Central memory CD8-positive, alpha-beta T cell (primary cell): ENCODE measurements at regions not wholly inside any gene's neighbourhood (a gene's known extent, or its start where the extent isn't known, plus 50 kb on each side); places are given as distances from the start of the nearest gene placed in this dataset.
"Not testable (repeated sequence)": the region's sequence is repeated elsewhere in the genome, so short reads cannot be mapped to it uniquely, and the experiment has no call there.

ENCODE experiments used
- ATAC-seq: fragments of 150-1000 bp; cut with Tn5 transposase; replicated peaks from 2 replicates; pipeline ENCODE4 v1.10.0; 2022; ENCODE audit warnings: mild to moderate bottlenecking, moderate FRiP score, moderate number of reproducible peaks; ENCODE audit not compliant: poor library complexity, severe bottlenecking; ENCODE audit errors: extremely low read depth
- DNase-seq, 2 donors: peaks; one replicate each; pipeline ENCODE4 v3.0.0; 2021; ENCODE audit warnings: low spot score in 2 of 2
- H3K27ac Mint-ChIP-seq: one replicate; pipeline ENCODE4 v1.8.0; 2022; ENCODE audit warnings: low read depth, mild to moderate bottlenecking, moderate library complexity, mixed read lengths
- H3K27me3 Mint-ChIP-seq: one replicate; pipeline ENCODE4 v1.8.0; 2022; ENCODE audit warnings: mixed read lengths
- H3K36me3 Mint-ChIP-seq: one replicate; pipeline ENCODE4 v1.8.0; 2022; ENCODE audit warnings: mild to moderate bottlenecking, moderate library complexity, mixed read lengths; ENCODE audit not compliant: insufficient read depth
- H3K4me1 Mint-ChIP-seq: one replicate; pipeline ENCODE4 v1.8.0; 2022; ENCODE audit warnings: mixed read lengths
- H3K4me3 Mint-ChIP-seq: one replicate; pipeline ENCODE4 v1.8.0; 2022; ENCODE audit warnings: mild to moderate bottlenecking, moderate library complexity, mixed read lengths
- H3K9me3 Mint-ChIP-seq: one replicate; pipeline ENCODE4 v1.8.0; 2022; ENCODE audit warnings: mixed read lengths

DNA sequence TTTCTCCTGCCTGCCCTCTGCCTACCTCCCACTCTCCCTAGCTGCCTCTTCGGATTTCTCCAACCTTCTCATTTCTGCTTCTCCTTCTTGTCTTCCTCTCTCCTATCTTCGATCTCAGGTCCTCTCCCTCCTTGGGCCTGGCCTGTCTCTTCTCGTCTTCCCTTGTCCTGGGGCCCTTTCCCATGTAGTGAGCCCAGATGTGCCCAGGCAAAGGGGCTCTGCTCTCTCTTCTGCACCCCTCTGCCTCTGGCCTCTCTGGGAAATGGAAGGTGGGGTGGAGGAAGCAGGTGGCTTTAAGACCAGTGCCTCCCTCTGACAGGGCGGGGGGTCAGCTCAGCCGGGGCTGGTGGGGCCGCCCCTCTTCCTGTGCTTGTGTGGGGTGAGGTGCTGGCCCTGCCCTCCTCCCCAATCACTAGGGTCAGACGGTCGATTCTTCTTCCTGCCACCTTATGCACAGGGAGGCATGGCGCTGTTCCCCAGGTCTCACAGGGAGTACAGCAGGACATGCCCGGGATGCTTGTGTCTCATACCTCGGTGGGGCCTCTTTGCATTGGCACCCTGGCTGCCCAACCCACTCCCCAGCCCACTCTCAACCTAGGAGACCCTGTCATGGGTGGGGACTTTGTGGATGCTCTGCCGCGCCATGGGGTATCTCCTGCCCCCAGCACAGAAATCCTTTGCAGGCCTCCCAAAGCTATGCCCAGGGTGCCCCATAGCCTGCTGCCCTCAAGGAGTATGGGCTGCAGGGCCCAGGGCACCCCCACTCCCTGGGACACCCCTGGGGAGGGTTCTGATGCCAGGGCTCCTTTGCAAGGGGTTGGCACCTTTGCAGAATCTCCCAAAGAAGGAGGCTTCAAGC is 213.8 kb upstream of the HAAO start:
- ATAC-seq (no peak), DNase-seq (no peak)
- Mint-ChIP-seq H3K36me3 (peaks cover 3% of the 10 kb centered on the region), H3K9me3 (peaks cover 9% of the 10 kb centered on the region), H3K4me3 (no peak overlapping the region), H3K27me3 (no peaks in the 10 kb centered on the region), H3K27ac (peak overlapping the region; percentile 36), H3K4me1 (peaks cover 6% of the 10 kb centered on the region)

DNA sequence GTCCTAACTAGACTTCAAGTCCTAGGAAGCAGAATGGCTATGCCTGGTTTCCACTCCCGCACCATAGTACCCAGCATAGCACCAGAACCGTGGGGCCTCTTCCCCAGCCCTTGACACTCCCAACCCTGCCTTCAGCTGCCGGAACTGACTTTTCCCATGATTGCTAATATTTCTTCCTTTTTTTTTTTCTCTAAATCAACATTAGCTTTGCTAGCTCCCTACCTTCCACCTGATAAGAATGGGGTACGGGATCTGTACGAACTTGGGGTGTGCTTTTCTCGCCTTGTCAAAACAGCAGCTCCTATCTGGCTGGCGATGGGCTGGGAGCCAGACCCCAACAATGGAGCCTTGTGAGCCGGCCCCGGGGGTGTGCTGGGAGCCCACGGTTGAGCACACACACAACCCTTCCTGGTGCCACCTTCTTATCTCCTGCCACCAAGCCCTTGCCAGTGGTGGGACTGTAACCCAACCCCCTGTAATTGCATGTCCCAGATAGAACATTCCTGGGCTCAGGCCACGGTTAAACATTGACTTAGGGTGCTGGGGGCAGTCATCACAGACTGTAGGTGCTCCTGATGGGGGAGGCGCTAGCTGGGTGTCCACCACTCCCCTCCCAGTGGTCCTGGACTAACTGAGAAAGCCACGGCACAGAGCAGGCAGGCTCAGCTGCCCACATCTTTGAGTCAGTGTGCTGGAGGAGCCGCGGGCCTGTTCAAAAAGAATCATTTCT is 213.0 kb upstream of the HAAO start:
- ATAC-seq: no peak
- Mint-ChIP-seq H3K27ac (peak overlapping the region; percentile 36), H3K4me1 (peaks cover 1% of the 10 kb centered on the region), H3K36me3 (peaks cover 5% of the 10 kb centered on the region), H3K4me3 (no peak overlapping the region), H3K9me3 (peaks cover 9% of the 10 kb centered on the region), H3K27me3 (no peaks in the 10 kb centered on the region)
- no peak for DNase-seq

DNA sequence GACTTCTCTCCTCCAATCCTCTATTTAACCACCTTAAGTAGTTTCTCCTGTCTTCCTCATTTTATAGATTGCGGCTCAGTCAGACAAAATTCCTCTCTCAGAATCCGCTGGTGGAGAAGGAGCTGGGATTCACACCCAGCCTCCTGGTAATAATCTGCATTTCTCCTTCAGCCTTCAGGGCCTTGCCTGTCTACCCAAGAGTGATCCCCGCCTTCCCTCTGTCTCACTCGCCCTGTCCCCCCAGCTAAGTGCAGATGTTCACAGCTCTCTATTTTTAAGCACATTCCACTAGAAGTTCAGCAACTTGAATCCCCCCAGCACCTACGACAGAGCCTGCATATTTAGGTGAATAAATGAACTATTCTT is 212.5 kb upstream of the HAAO start:
- H3K9me3 Mint-ChIP-seq: peaks cover 9% of the 10 kb centered on the region
- DNase-seq (no peak), ATAC-seq (no peak)
- H3K4me3 Mint-ChIP-seq: no peak overlapping the region
- H3K4me1 Mint-ChIP-seq: no peaks in the 10 kb centered on the region
- peaks cover 5% of the 10 kb centered on the region for H3K36me3 Mint-ChIP-seq
- no peaks in the 10 kb centered on the region for H3K27me3 Mint-ChIP-seq
- H3K27ac Mint-ChIP-seq: no peak overlapping the region

DNA sequence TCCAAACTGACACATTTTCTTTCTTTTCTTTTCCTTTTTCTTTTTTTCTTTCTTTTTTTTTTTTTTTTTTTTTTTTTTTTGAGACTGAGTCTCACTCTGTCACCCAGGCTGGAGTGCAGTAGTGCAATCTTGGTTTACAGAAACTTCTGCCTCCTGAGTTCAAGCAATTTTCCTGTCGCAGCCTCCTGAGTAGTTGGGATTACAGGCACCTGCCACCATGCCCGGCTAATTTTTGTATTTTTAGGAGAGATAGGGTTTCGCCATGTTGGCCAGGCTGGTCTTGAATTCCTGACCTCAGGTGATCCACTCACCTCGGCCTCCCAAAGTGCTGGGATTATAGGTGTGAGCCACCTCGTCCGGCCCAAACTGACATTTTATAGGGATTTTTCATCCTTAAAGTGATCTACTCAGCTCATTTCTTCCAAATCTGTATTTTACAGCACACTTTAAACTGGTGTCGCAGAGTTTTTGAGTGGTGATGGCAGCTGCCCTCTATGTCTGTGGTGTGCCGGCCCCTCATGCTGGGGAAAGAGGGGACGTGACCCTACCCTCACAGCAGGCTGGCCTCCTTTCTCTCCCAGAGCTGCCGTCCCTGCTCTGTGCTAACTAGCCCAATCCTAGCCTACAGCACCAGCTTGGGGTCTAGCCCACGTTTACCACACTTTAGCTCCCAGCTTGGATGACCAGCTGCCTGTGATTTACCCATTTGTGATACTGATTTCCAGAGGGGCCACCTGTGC is 211.9 kb upstream of the HAAO start:
- not testable (repeated sequence) for ATAC-seq, DNase-seq, H3K9me3 Mint-ChIP-seq, H3K36me3 Mint-ChIP-seq, H3K27me3 Mint-ChIP-seq, H3K4me3 Mint-ChIP-seq, H3K27ac Mint-ChIP-seq, H3K4me1 Mint-ChIP-seq

DNA sequence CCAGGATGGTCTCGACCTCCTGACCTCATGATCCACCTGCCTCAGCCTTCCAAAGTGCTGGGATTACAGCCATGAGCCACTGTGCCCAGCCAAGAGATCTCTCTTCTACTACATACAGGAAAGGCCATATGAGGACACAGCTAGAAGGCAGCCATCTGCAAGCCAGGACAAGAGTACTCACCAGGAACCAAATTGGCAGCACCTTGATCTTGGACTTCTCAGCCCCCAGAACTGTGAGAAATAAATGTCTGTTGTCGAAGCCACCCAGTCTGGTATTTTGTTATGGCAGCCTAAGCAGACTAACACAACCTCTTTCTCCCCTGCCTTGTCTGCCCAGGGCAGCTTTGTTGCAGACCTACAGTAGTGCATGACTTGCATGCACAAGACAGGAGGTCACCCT is 211.3 kb upstream of the HAAO start:
- H3K4me3 Mint-ChIP-seq: no peak overlapping the region
- no peaks in the 10 kb centered on the region for H3K4me1 Mint-ChIP-seq
- no peak for ATAC-seq
- H3K9me3 Mint-ChIP-seq: peaks cover 8% of the 10 kb centered on the region
- no peak overlapping the region for H3K27ac Mint-ChIP-seq
- H3K27me3 Mint-ChIP-seq: no peaks in the 10 kb centered on the region
- no peak for DNase-seq
- peaks cover 5% of the 10 kb centered on the region for H3K36me3 Mint-ChIP-seq

DNA sequence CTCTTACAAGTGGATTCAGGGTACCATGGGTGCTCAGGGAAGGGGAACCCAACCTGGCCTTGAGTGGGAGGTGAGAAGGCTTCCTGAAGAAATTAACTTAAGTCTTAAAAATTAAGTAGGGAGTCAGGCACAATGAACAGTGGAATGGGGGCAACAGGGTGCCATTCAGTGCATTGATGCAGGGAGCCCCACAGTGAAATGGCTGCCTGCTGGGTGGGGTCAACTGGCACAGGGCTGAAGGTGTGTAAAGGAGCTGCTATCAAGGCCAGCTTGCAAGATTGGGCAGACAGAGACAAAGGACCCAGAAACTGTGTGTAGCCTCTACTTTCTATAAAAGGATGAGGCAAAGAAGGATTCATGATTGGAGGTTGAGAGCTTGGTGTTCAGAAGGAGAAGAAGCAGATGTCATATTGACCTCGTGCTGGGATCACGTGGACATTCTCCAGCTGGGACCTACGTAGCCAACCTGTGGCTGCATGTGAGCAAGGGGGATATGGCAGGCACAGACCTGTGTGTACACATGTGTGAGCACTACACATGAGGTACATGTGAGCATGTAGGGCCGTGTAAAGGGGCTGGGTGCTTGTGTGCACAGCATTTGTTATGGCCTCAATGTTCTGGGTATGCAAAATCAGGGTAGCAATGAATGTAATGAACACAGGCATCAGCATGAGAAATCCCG is 209.5 kb upstream of the HAAO start:
- Mint-ChIP-seq H3K27ac (no peak overlapping the region), H3K4me1 (no peaks in the 10 kb centered on the region), H3K9me3 (no peaks in the 10 kb centered on the region), H3K36me3 (peaks cover 5% of the 10 kb centered on the region), H3K27me3 (no peaks in the 10 kb centered on the region), H3K4me3 (no peak overlapping the region)
- DNase-seq: no peak
- ATAC-seq: no peak

DNA sequence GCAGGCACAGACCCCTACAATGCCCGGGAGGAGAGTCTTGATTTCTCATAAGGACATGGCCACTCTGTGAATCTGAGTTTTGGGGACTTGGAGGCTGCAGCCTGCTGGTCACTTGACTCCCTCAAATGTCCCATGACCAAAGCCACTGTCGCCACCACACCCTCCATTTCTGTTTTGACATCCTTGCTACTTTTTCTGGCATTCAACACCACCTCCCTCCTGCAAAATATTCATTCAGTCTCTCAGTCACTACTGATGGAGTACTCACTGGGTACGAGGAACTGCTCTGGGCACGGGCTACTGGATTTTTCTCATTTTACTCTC is 208.6 kb upstream of the HAAO start:
- ATAC-seq (no peak), DNase-seq (no peak)
- no peak overlapping the region for H3K4me3 Mint-ChIP-seq
- no peaks in the 10 kb centered on the region for H3K4me1 Mint-ChIP-seq
- peaks cover 4% of the 10 kb centered on the region for H3K36me3 Mint-ChIP-seq
- no peaks in the 10 kb centered on the region for H3K27me3 Mint-ChIP-seq
- H3K9me3 Mint-ChIP-seq: no peaks in the 10 kb centered on the region
- H3K27ac Mint-ChIP-seq: no peak overlapping the region

DNA sequence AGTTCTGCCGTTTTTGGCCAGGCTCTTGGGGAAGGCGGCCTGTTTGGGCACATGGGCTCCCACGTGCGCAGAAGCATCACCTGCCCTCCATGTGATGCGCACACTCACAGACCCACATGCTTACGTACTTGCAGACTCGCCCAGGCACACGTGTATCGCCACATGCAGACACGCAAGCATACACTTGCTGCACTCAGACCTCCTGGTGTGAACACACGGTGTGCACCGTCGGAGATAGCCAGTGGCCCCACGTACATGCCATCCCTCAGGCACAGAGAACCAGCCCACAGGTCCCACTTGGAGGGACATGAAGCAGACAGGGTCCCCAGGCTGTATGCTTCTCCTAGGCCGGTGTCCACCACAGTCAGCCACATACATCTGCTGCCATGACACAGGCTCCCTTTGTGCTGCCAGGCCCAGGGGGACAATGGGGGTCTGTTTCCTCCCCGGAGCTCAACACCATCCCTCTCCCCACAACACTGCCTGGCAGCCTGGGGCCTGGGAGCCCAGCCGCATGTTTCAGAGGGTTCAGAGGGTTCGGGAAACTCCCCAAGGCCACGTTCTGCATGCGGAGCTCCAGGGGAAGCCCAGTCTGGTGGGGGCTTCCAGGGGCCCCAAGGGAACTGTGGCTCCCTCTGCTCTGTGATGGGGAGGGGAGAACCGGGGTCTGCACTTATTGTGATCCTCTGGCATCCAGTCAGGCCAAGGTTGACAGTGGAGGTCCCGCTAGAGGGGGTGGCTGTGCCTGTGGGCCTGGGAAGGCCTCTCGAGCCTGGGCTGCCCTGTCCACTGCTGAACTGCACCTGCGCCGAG is 208.1 kb upstream of the HAAO start:
- Mint-ChIP-seq H3K27me3 (no peaks in the 10 kb centered on the region), H3K36me3 (peaks cover 3% of the 10 kb centered on the region), H3K4me3 (no peak overlapping the region), H3K27ac (no peak overlapping the region), H3K9me3 (no peaks in the 10 kb centered on the region), H3K4me1 (no peaks in the 10 kb centered on the region)
- no peak for ATAC-seq
- DNase-seq: no peak

DNA sequence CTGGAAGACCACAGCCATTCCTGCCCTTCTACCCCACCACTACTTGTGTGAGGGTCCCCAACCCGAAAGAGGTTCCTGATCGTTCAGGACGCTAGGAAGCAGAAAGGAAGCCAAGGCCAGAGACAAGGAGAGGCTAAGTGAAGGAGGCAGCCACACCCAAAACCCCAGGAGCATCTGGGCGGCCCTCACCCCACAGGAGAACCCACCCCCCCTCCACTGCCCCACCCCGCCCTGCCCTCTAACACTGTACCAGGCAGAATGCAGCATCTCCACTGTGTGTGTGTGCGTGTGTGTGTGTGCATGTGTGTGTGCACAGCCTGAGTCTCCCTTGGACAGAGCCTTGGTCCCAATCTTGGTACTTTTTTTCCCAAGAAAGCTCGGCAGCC is 207.5 kb upstream of the HAAO start:
- Mint-ChIP-seq H3K27me3 (no peaks in the 10 kb centered on the region), H3K36me3 (peaks cover 3% of the 10 kb centered on the region), H3K9me3 (no peaks in the 10 kb centered on the region), H3K27ac (no peak overlapping the region), H3K4me1 (no peaks in the 10 kb centered on the region), H3K4me3 (no peak overlapping the region)
- DNase-seq (no peak), ATAC-seq (no peak)

DNA sequence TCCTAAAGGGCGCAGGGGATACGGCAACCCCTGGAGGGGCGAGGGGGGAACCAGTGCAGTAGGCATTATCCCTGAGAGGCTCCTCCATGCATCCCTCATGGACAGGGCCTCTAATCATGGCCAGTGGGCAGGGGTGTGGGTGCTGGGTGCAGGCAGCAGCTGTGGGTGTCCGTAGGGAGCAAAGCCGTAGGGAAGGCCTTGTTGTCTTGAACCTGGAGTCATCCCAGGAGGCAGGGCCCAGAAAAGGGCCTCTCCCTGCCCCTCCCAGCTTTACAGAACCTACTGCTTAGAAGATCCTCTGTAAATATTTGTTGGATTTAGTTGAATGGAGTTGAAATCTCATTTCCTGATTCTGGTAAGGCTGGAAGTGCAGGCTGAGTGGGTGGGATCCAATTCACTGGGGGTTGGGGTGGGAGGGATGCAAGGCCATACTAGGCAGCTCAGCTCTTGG is 207.0 kb upstream of the HAAO start:
- Mint-ChIP-seq H3K36me3 (peaks cover 3% of the 10 kb centered on the region), H3K27ac (no peak overlapping the region), H3K4me3 (no peak overlapping the region), H3K4me1 (no peaks in the 10 kb centered on the region), H3K27me3 (no peaks in the 10 kb centered on the region), H3K9me3 (no peaks in the 10 kb centered on the region)
- no peak for DNase-seq
- ATAC-seq: no peak

DNA sequence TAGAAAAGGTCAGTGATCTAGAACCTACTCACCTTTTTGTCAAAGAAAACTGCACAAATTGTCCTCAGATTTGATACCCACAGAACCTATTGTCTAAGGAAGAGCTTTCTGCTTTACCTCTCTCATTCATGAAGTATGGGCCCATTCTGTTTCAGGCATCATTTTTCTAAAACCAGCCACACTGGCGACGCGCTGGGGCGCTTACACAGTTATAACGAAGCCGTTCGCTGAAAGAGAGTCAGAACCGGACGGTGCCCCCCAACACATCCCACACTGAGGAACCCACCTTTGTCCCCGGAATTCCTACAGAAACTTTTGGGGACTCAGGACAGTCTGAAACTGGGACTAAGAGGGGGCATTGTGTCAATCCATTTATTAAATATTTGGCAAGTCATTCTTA is 206.3 kb upstream of the HAAO start:
- Mint-ChIP-seq H3K36me3 (peaks cover 3% of the 10 kb centered on the region), H3K4me3 (no peak overlapping the region), H3K9me3 (no peaks in the 10 kb centered on the region), H3K4me1 (no peaks in the 10 kb centered on the region), H3K27ac (no peak overlapping the region), H3K27me3 (no peaks in the 10 kb centered on the region)
- DNase-seq: no peak
- ATAC-seq: no peak

DNA sequence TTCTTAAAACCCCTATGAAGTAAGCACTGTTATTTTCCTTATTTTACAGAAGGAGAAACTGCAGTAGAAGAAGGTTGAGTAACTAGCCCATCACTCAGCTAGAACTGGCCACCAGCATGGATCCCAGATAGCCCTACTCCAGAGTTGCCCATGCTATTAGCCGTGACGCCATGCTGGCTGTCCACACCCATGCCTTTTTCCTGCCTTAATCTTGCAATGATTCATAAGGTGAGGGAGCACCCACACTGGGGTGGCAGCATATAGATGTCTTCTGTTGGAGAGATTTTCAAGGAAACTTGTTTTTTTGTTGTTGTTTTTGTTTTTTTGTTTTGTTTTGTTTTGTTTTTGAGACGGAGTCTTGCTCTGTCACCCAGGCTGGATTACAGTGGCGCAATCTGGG is 204.1 kb upstream of the HAAO start:
- Mint-ChIP-seq H3K27me3 (no peaks in the 10 kb centered on the region), H3K4me3 (no peak overlapping the region), H3K9me3 (no peaks in the 10 kb centered on the region), H3K4me1 (no peaks in the 10 kb centered on the region), H3K27ac (no peak overlapping the region), H3K36me3 (peaks cover 3% of the 10 kb centered on the region)
- no peak for DNase-seq
- ATAC-seq: no peak
